Smooth muscle cell (in vitro differentiated cells): ENCODE measurements at regions not wholly inside any gene's neighbourhood (a gene's known extent, or its start where the extent isn't known, plus 50 kb on each side); places are given as distances from the start of the nearest gene placed in this dataset.
"Not testable (repeated sequence)": the region's sequence is repeated elsewhere in the genome, so short reads cannot be mapped to it uniquely, and the experiment has no call there.

Source experiments
- DNase-seq: peaks from one replicate; lab custom pipeline; 2025; ENCODE audit not compliant: unreplicated experiment; lab: John Stamatoyannopoulos, UW
- H2AFZ ChIP-seq: fragments of 200-600 bp; sonication (generic); 2 replicates; pipeline ENCODE4 v1.6.0; 2016; ENCODE audit warnings: antibody characterized with exemption, low read depth, mild to moderate bottlenecking
- H3F3A ChIP-seq: fragments of 200-600 bp; sonication (generic); 2 replicates; pipeline ENCODE4 v1.6.0; 2017; ENCODE audit warnings: antibody characterized with exemption, low read depth
- H3K27ac ChIP-seq: fragments of 200-600 bp; sonication (generic); 2 replicates; pipeline ENCODE4 v1.5.1; 2016; ENCODE audit warnings: low read depth, mild to moderate bottlenecking
- H3K27me3 ChIP-seq: fragments of 200-600 bp; sonication (generic); 2 replicates; pipeline ENCODE4 v1.6.1; 2016; ENCODE audit warnings: low read depth, mild to moderate bottlenecking
- H3K36me3 ChIP-seq: fragments of 200-600 bp; sonication (generic); 2 replicates; pipeline ENCODE4 v1.5.1; 2016; ENCODE audit warnings: low read depth
- H3K4me1 ChIP-seq: fragments of 200-600 bp; sonication (generic); 2 replicates; pipeline ENCODE4 v1.5.1; 2016; ENCODE audit warnings: low read depth
- H3K4me2 ChIP-seq: fragments of 200-600 bp; sonication (generic); 2 replicates; pipeline ENCODE4 v1.6.0; 2016; ENCODE audit warnings: mild to moderate bottlenecking
- H3K4me3 ChIP-seq: fragments of 200-600 bp; sonication (generic); 2 replicates; pipeline ENCODE4 v1.5.1; 2016; ENCODE audit warnings: mild to moderate bottlenecking
- H3K79me2 ChIP-seq: fragments of 200-600 bp; sonication (generic); 2 replicates; pipeline ENCODE4 v1.6.0; 2016; ENCODE audit warnings: low read depth, mild to moderate bottlenecking
- H3K9ac ChIP-seq: fragments of 200-600 bp; sonication (generic); 2 replicates; pipeline ENCODE4 v1.6.0; 2016; ENCODE audit warnings: low read depth
- H3K9me3 ChIP-seq: fragments of 200-600 bp; sonication (generic); replicated peaks from 2 replicates; pipeline ENCODE4 v1.5.1; 2016; ENCODE audit warnings: low read depth
- H4K20me1 ChIP-seq: fragments of 200-600 bp; sonication (generic); 2 replicates; pipeline ENCODE4 v1.6.0; 2016; ENCODE audit warnings: low read depth
- WGBS: methylation state at CpG from one replicate; pipeline ENCODE4 v1.1.7; 2016; ENCODE audit warnings: low lambda C conversion rate; 5-methylcytosine and 5-hydroxymethylcytosine counted together
- TF ChIP-seq, protein P1 (sequence below): fragments of 200-600 bp; sonication (generic); IDR thresholded peaks from 2 replicates; pipeline ENCODE4 v1.5.1; 2017; ENCODE audit warnings: borderline replicate concordance, mild to moderate bottlenecking, antibody characterized with exemption; ENCODE audit not compliant: insufficient read depth, poor library complexity, severe bottlenecking

DNA sequence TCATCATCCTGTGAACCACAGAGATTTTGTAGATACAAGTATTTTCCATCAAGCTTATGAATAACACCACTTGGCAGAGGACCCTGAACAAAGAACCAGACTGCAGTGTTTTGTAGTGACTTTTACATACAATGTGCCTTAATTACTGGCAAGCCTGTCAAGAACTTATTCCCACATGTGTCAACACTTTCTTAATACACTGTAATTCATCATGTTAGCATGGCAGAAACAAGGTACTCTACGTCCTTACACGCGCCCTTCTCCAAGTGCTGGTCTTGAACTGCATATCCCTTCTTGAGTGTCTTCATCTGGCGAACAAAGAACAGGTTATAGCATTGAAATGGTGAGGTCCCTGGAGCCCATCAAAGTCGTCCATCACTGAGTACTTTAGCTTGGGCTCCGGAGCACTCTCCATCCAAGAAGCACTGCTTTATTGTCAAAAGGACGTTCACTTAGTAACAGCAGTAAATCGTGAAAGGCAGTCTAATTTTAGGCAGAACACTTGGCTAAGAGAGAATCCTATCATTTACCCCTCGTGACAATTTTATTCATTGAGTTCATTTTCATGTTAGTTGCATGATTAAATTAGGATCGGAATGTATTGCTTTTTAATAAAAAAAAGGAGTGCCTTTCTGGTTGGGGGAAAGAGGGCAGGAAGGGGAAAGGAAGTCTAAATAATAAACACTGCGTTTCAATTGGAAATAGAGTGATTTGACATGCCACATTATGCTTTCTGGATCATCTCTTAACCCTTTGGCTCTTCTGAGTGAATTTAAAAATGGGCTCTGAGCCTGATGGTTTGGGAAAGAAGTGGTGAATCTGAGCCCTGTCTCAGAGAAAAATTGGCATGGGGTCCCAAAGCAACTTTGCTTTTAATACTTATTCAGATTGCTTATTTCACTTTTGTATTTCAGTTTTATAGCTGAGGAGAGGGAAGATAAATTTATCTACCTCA is 376.1 kb downstream of the DLEU7 start:
- no peaks in the 10 kb centered on the region for H3K4me1 ChIP-seq
- no peak overlapping the region for H3K27ac ChIP-seq
- no peak overlapping the region for H2AFZ ChIP-seq
- no peaks in the 10 kb centered on the region for H4K20me1 ChIP-seq
- no peaks in the 10 kb centered on the region for H3K36me3 ChIP-seq
- H3K79me2 ChIP-seq, result no peaks in the 10 kb centered on the region
- H3K4me2 ChIP-seq, result no peak overlapping the region
- no peak overlapping the region for H3K4me3 ChIP-seq
- H3F3A ChIP-seq, result no peaks in the 10 kb centered on the region
- no peak for DNase-seq
- H3K9me3 ChIP-seq, result no peaks in the 10 kb centered on the region
- TF ChIP-seq, protein P1, sequence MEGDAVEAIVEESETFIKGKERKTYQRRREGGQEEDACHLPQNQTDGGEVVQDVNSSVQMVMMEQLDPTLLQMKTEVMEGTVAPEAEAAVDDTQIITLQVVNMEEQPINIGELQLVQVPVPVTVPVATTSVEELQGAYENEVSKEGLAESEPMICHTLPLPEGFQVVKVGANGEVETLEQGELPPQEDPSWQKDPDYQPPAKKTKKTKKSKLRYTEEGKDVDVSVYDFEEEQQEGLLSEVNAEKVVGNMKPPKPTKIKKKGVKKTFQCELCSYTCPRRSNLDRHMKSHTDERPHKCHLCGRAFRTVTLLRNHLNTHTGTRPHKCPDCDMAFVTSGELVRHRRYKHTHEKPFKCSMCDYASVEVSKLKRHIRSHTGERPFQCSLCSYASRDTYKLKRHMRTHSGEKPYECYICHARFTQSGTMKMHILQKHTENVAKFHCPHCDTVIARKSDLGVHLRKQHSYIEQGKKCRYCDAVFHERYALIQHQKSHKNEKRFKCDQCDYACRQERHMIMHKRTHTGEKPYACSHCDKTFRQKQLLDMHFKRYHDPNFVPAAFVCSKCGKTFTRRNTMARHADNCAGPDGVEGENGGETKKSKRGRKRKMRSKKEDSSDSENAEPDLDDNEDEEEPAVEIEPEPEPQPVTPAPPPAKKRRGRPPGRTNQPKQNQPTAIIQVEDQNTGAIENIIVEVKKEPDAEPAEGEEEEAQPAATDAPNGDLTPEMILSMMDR, result no peak
- H3K9ac ChIP-seq, result no peak overlapping the region
- 86% methylated on average over 11 of the region's 11 CpGs for WGBS
- no peaks in the 10 kb centered on the region for H3K27me3 ChIP-seq

DNA sequence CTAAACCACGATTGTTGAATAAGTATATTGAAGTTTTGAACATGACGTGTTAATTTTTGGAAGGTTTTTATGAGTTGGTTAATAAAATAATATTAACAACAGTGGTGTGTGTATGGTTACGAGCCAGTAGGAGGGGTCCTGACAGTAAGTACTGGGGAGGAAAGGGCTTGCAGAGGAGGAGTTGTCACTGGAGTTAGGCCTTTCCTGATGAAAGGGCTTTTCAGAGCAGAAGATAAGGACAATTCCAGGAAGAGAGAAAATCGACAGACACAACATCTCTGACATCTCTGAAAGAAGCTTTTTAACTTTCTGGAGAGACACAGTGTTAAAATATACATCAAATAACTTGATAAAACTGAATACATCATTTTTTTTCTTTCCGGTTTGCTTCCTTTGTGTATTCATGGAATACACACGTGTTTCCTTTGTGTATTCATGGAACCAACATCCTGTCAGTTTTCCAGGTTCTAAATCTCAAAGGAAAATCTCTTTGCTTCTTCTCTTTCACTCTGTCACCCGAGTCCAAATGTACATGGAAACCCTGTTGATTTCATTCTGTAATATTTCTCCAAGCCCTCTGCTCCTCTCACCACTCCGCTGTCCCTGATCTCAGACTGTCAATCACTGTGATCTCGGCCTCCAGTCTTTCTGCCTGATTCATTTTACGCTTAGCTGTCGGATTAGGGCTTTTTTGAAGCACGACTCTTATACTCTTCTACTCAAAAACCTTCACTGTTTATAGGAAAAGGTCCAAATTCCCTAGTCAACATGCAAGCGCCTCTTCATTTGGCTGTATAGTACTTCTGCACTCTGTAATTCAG is 374.4 kb downstream of the DLEU7 start:
- H3K27ac ChIP-seq, result no peak overlapping the region
- no peaks in the 10 kb centered on the region for H3F3A ChIP-seq
- H3K4me3 ChIP-seq, result no peak overlapping the region
- H3K36me3 ChIP-seq, result no peaks in the 10 kb centered on the region
- H4K20me1 ChIP-seq, result no peaks in the 10 kb centered on the region
- no peak overlapping the region for H3K9ac ChIP-seq
- 59% methylated on average over 13 of the region's 13 CpGs for WGBS
- no peak for DNase-seq
- H3K79me2 ChIP-seq, result no peaks in the 10 kb centered on the region
- no peaks in the 10 kb centered on the region for H3K9me3 ChIP-seq
- no peaks in the 10 kb centered on the region for H3K4me1 ChIP-seq
- TF ChIP-seq, protein P1, result no peak
- H2AFZ ChIP-seq, result peak overlapping the region; percentile 18
- H3K4me2 ChIP-seq, result no peak overlapping the region
- H3K27me3 ChIP-seq, result no peaks in the 10 kb centered on the region

- H4K20me1 ChIP-seq, H3F3A ChIP-seq, H2AFZ ChIP-seq, H3K4me1 ChIP-seq, H3K4me3 ChIP-seq, H3K27ac ChIP-seq, H3K79me2 ChIP-seq, H3K27me3 ChIP-seq, H3K9me3 ChIP-seq, H3K9ac ChIP-seq, H3K4me2 ChIP-seq, DNase-seq, H3K36me3 ChIP-seq: not testable (repeated sequence)
- WGBS, result 95% methylated on average over 1 of the region's 3 CpGs
These were observed 370.4 kb downstream of the DLEU7 start for GRCh38 chr13:50473050-50473449.

- 98% methylated on average over 2 of the region's 2 CpGs for WGBS
- Histone ChIP-seq H3K9me3 (no peaks in the 10 kb centered on the region), H3K27me3 (no peaks in the 10 kb centered on the region), H2AFZ (no peak overlapping the region), H3K4me1 (no peaks in the 10 kb centered on the region), H3F3A (no peaks in the 10 kb centered on the region), H3K4me3 (no peak overlapping the region), H3K36me3 (no peaks in the 10 kb centered on the region), H3K27ac (no peak overlapping the region), H4K20me1 (no peaks in the 10 kb centered on the region), H3K9ac (no peak overlapping the region), H3K79me2 (no peaks in the 10 kb centered on the region), H3K4me2 (no peak overlapping the region)
- TF ChIP-seq, protein P1, result no peak
- DNase-seq, result no peak
These were observed 369.3 kb downstream of the DLEU7 start for GRCh38 chr13:50474088-50474662.
